HG03442 (cell line): ENCODE measurements at regions not wholly inside any gene's neighbourhood (a gene's known extent, or its start where the extent isn't known, plus 50 kb on each side); places are given as distances from the start of the nearest gene placed in this dataset.

Source experiments
- ATAC-seq: cut with Tn5 transposase; IDR thresholded peaks from one replicate; pipeline ENCODE4 v1.9.1; 2021; ENCODE audit warnings: mild to moderate bottlenecking, moderate library complexity; ENCODE audit not compliant: unreplicated experiment

- ATAC-seq = no peak
Measured at GRCh38 chr3:81938681-81939080, 177.2 kb upstream of the GBE1 start.

- no peak for ATAC-seq
Measured at GRCh38 chr3:81936817-81937216, 175.4 kb upstream of the GBE1 start.

- no peak for ATAC-seq
Measured at GRCh38 chr3:81932681-81933080, 171.2 kb upstream of the GBE1 start.

- ATAC-seq = no peak
Measured at GRCh38 chr3:81931265-81932251, 170.1 kb upstream of the GBE1 start.

GRCh38 chr3:81929697-81930096 lies 168.3 kb upstream of the GBE1 start:
- ATAC-seq = no peak

GRCh38 chr3:81927811-81928210 lies 166.4 kb upstream of the GBE1 start:
- ATAC-seq = no peak

GRCh38 chr3:81925385-81925784 lies 163.9 kb upstream of the GBE1 start:
- ATAC-seq = no peak

GRCh38 chr3:81923038-81923437 lies 161.6 kb upstream of the GBE1 start:
- ATAC-seq = no peak

- ATAC-seq = no peak
Measured at GRCh38 chr3:81922404-81922803, 161.0 kb upstream of the GBE1 start.

- ATAC-seq = no peak
Measured at GRCh38 chr3:81920816-81921215, 159.4 kb upstream of the GBE1 start.

- no peak for ATAC-seq
Measured at GRCh38 chr3:81916890-81917289, 155.4 kb upstream of the GBE1 start.

- ATAC-seq = no peak
Measured at GRCh38 chr3:81913886-81914663, 152.6 kb upstream of the GBE1 start.

- no peak for ATAC-seq
Measured at GRCh38 chr3:81911221-81911620, 149.8 kb upstream of the GBE1 start.

GRCh38 chr3:81910244-81910852 lies 148.9 kb upstream of the GBE1 start:
- peak; percentile 80 for ATAC-seq

- no peak for ATAC-seq
Measured at GRCh38 chr3:81909796-81910195, 148.4 kb upstream of the GBE1 start.

GRCh38 chr3:81908561-81908960 lies 147.1 kb upstream of the GBE1 start:
- ATAC-seq = no peak

- no peak for ATAC-seq
Measured at GRCh38 chr3:81898336-81898735, 136.9 kb upstream of the GBE1 start.

GRCh38 chr3:81894598-81894997 lies 133.2 kb upstream of the GBE1 start:
- ATAC-seq = no peak

- no peak for ATAC-seq
Measured at GRCh38 chr3:81891055-81891895, 129.8 kb upstream of the GBE1 start.

GRCh38 chr3:81888914-81889557 lies 127.6 kb upstream of the GBE1 start:
- no peak for ATAC-seq
